ENCODE measurements at regions not wholly inside any gene's neighbourhood (a gene's known extent, or its start where the extent isn't known, plus 50 kb on each side); places are given as distances from the start of the nearest gene placed in this dataset.

GRCh38 chr6:66937180-66937579 lies 1230.2 kb upstream of the EYS start:
- Histone ChIP-seq H2AFZ (no peak overlapping the region), H3K9ac (no peak overlapping the region)
- TF ChIP-seq CTCF (IDR thresholded peaks at IDR 0.05): no peak

GRCh38 chr6:66935612-66936011 lies 1228.6 kb upstream of the EYS start:
- no peak for TF ChIP-seq CTCF (IDR thresholded peaks at IDR 0.05)
- Histone ChIP-seq H3K9ac (no peak overlapping the region), H3K27ac (no peak overlapping the region), H3K4me1 (no peaks in the 10 kb centered on the region), H3K4me3 (ENCODE audit: low read depth, low read length) (no peak overlapping the region), H3K79me2 (no peaks in the 10 kb centered on the region), H3K4me2 (ENCODE audit: low read length) (no peak overlapping the region), H3K36me3 (ENCODE audit: control insufficient read depth, insufficient read depth, low read length) (no peaks in the 10 kb centered on the region), H2AFZ (no peak overlapping the region), H3K27me3 (ENCODE audit: control insufficient read depth, insufficient read depth, low read length) (no peaks in the 10 kb centered on the region), H3K9me3 (ENCODE audit: control insufficient read depth, low read length) (no peaks in the 10 kb centered on the region)

More at GRCh38 chr6:66937180-66937579, 1230.2 kb upstream of the EYS start:
- H3K27me3 ChIP-seq (ENCODE audit: control insufficient read depth, insufficient read depth, low read length): no peaks in the 10 kb centered on the region
- no peaks in the 10 kb centered on the region for H3K4me1 ChIP-seq
- no peaks in the 10 kb centered on the region for H3K9me3 ChIP-seq (ENCODE audit: control insufficient read depth, low read length)
- H3K79me2 ChIP-seq: no peaks in the 10 kb centered on the region
- H3K36me3 ChIP-seq (ENCODE audit: control insufficient read depth, insufficient read depth, low read length): no peaks in the 10 kb centered on the region
- no peak overlapping the region for H3K27ac ChIP-seq
- H3K4me3 ChIP-seq (ENCODE audit: low read depth, low read length): no peak overlapping the region
- no peak overlapping the region for H3K4me2 ChIP-seq (ENCODE audit: low read length)

- Histone ChIP-seq H3K27me3 (ENCODE audit: control insufficient read depth, insufficient read depth, low read length) (no peaks in the 10 kb centered on the region), H3K9ac (no peak overlapping the region), H3K4me2 (ENCODE audit: low read length) (no peak overlapping the region), H3K9me3 (ENCODE audit: control insufficient read depth, low read length) (no peaks in the 10 kb centered on the region), H3K4me3 (ENCODE audit: low read depth, low read length) (no peak overlapping the region), H3K27ac (no peak overlapping the region), H3K79me2 (no peaks in the 10 kb centered on the region), H3K36me3 (ENCODE audit: control insufficient read depth, insufficient read depth, low read length) (no peaks in the 10 kb centered on the region), H3K4me1 (no peaks in the 10 kb centered on the region), H2AFZ (no peak overlapping the region)
- no peak for TF ChIP-seq CTCF (IDR thresholded peaks at IDR 0.05)
Observed at GRCh38 chr6:66931787-66932186, 1224.8 kb upstream of the EYS start.

- no peak overlapping the region for H3K4me2 ChIP-seq (ENCODE audit: low read length)
- no peaks in the 10 kb centered on the region for H3K36me3 ChIP-seq (ENCODE audit: control insufficient read depth, insufficient read depth, low read length)
- H3K4me3 ChIP-seq (ENCODE audit: low read depth, low read length): no peak overlapping the region
- H3K9me3 ChIP-seq (ENCODE audit: control insufficient read depth, low read length): no peaks in the 10 kb centered on the region
- no peak overlapping the region for H3K27ac ChIP-seq
- H3K79me2 ChIP-seq: no peaks in the 10 kb centered on the region
- no peaks in the 10 kb centered on the region for H3K4me1 ChIP-seq
- TF ChIP-seq CTCF (IDR thresholded peaks at IDR 0.05): no peak
- H3K27me3 ChIP-seq (ENCODE audit: control insufficient read depth, insufficient read depth, low read length): no peaks in the 10 kb centered on the region
- H2AFZ ChIP-seq: no peak overlapping the region
- H3K9ac ChIP-seq: no peak overlapping the region
Observed at GRCh38 chr6:66930559-66931290, 1223.7 kb upstream of the EYS start.

- no peaks in the 10 kb centered on the region for H3K27me3 ChIP-seq (ENCODE audit: control insufficient read depth, insufficient read depth, low read length)
- H3K4me2 ChIP-seq (ENCODE audit: low read length): no peak overlapping the region
- no peak overlapping the region for H3K27ac ChIP-seq
- no peak overlapping the region for H2AFZ ChIP-seq
- no peaks in the 10 kb centered on the region for H3K36me3 ChIP-seq (ENCODE audit: control insufficient read depth, insufficient read depth, low read length)
- H3K4me1 ChIP-seq: no peaks in the 10 kb centered on the region
- no peak overlapping the region for H3K4me3 ChIP-seq (ENCODE audit: low read depth, low read length)
- no peak for TF ChIP-seq CTCF (IDR thresholded peaks at IDR 0.05)
- no peak overlapping the region for H3K9ac ChIP-seq
- no peaks in the 10 kb centered on the region for H3K79me2 ChIP-seq
- H3K9me3 ChIP-seq (ENCODE audit: control insufficient read depth, low read length): no peaks in the 10 kb centered on the region
Observed at GRCh38 chr6:66926060-66926459, 1219.0 kb upstream of the EYS start.
